Adrenal gland (tissue), 5 donors: ENCODE measurements at regions not wholly inside any gene's neighbourhood (a gene's known extent, or its start where the extent isn't known, plus 50 kb on each side); places are given as distances from the start of the nearest gene placed in this dataset.

Source experiments
- CTCF ChIP-seq, 6 experiments: fragments of 450-650 bp in 4 of 6; fragments of 200-600 bp in 2 of 6; sonication (generic) in 1 of 6; IDR thresholded peaks; 1 replicate in 5 of 6; 2 replicates in 1 of 6; pipeline versions ENCODE4 v1.5.1 to v1.8.0; 2016 to 2021; ENCODE audit warnings: antibody characterized with exemption in 6 of 6, mild to moderate bottlenecking in 2 of 6, moderate library complexity in 1 of 6
- POLR2A ChIP-seq, 2 donors: fragments of 450-650 bp; IDR thresholded peaks; one replicate each; pipeline ENCODE4 v1.6.1; 2017; ENCODE audit warnings: antibody characterized with exemption in 2 of 2, mild to moderate bottlenecking in 2 of 2, moderate library complexity in 1 of 2
- donor health status: DM: no; HTN: no; CAD: no.

DNA sequence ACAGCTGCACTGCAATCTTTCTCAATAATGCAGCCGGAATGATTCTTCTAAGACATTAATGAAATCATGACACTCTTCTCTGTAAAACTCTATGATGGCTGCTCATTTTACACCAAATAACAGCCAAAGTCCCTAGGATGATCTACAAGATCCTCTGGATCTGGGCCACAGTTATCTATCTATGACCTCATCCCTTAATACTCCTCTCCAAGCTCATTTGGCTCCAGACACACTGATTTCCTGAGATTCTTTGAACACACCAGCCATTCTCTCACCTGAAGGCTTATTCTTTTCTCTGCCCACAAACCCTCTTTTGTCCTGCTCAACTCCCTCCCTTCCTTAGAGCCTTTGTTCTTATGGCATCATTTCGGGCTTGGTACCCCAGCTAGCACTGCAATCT lies 577.4 kb upstream of the ANKRD30A start:
- TF ChIP-seq POLR2A (IDR thresholded peaks at IDR 0.05), result no peak
- no peak for TF ChIP-seq CTCF (IDR thresholded peaks at IDR 0.05)
